ENCODE measurements at regions not wholly inside any gene's neighbourhood (a gene's known extent, or its start where the extent isn't known, plus 50 kb on each side); places are given as distances from the start of the nearest gene placed in this dataset.

GRCh38 chr1:199931666-199932377 lies 95.7 kb upstream of the NR5A2 start:
- Histone ChIP-seq H3K27me3 (ENCODE audit: control insufficient read depth in 1 of 2, insufficient read depth in 2 of 2, low read length in 2 of 2) (no peaks in the 10 kb centered on the region), H4K20me1 (ENCODE audit: insufficient read depth, low read length) (no peaks in the 10 kb centered on the region), H3K79me2 (ENCODE audit: insufficient read depth, low read length) (no peaks in the 10 kb centered on the region), H3K9me3 (ENCODE audit: low read length) (no peaks in the 10 kb centered on the region), H3K4me1 (ENCODE audit: insufficient read depth, low read length) (no peaks in the 10 kb centered on the region), H3K4me3 (replicated peaks in 1 of 3; ENCODE audit: insufficient read depth in 1 of 3, low read depth in 2 of 3, low read length in 3 of 3) (peak overlapping the region; percentile 39 to 52 (median 44)), H2AFZ (ENCODE audit: low read length) (peak overlapping the region; percentile 86), H3K9ac (ENCODE audit: insufficient read depth, low read depth, low read length) (0 out of 2 replicates have a peak overlapping the region, but pooled peaks have one; percentile 21), H3K27ac (ENCODE audit: extremely low read length, insufficient read depth, low read length) (no peak overlapping the region), H3K4me2 (ENCODE audit: low read depth, low read length) (peak overlapping the region; percentile 59), H3K36me3 (replicated peaks in 1 of 2; ENCODE audit: control insufficient read depth in 1 of 2, insufficient read depth in 2 of 2, low read length in 2 of 2) (no peaks in the 10 kb centered on the region)
- CTCF ChIA-PET (ENCODE audit: low intra/inter-chr PET ratio, low total read pairs), result no interaction called here
- DNase-seq (ENCODE audit: low spot score) (peak; percentile 30), FAIRE-seq (no peak), ATAC-seq (peak; percentile 39; the same call in 2 of the 3 replicates)
- no TSS peak for BruUV-seq (replicated peaks)
- in situ Hi-C loops (cut with HindIII; ENCODE audit: extremely low pct_ligation_motif_present, low pct_unique_long_range_greater_than_20kb) (no loop called here), intact Hi-C loops (cut with micrococcal nuclease; ENCODE audit: unreplicated experiment) (no loop called here)
- POLR2A ChIA-PET, result no interaction called here
- 37% methylated on average over 5 of the region's 7 CpGs for WGBS (ENCODE audit: low lambda C conversion rate)
- TF ChIP-seq CHCHD3 (CRISPR knock-in tag; IDR thresholded peaks at IDR 0.05), result no peak
- TF ChIP-seq ZFY (CRISPR knock-in tag; IDR thresholded peaks at IDR 0.05), result no peak
- no peak for TF ChIP-seq RBFOX2 (IDR thresholded peaks at IDR 0.05; ENCODE audit: low read depth, low read length)
- TF ChIP-seq MAFF (IDR thresholded peaks at IDR 0.05; ENCODE audit: low read depth, low read length), result no peak
- 0 out of 2 replicates have a peak, but pooled peaks have one; percentile 35 for TF ChIP-seq SAP130 (CRISPR knock-in tag; IDR thresholded peaks at IDR 0.05; ENCODE audit: low read depth)
- no peak for TF ChIP-seq ZBTB26 (CRISPR knock-in tag; IDR thresholded peaks at IDR 0.05; ENCODE audit: borderline replicate concordance)
- TF ChIP-seq SIX1 (CRISPR knock-in tag; IDR thresholded peaks at IDR 0.05; ENCODE audit: borderline replicate concordance), result no peak
- TF ChIP-seq RXRB (CRISPR knock-in tag; IDR thresholded peaks at IDR 0.05; ENCODE audit: borderline replicate concordance), result no peak
- TF ChIP-seq PAXIP1 (CRISPR knock-in tag; conservative IDR thresholded peaks at IDR 0.05), result no peak
- no peak for TF ChIP-seq KDM1A (CRISPR knock-in tag; IDR thresholded peaks at IDR 0.05)
- peak; percentile 98 for TF ChIP-seq IRF1 (CRISPR knock-in tag; IDR thresholded peaks at IDR 0.05; ENCODE audit: low read depth)
- no peak for TF ChIP-seq KDM4B (CRISPR knock-in tag; IDR thresholded peaks at IDR 0.05)
- TF ChIP-seq ZBTB25 (CRISPR knock-in tag; IDR thresholded peaks at IDR 0.05), result no peak
- TF ChIP-seq HOXA3 (CRISPR knock-in tag; IDR thresholded peaks at IDR 0.05), result no peak
- no peak for TF ChIP-seq MEIS2 (CRISPR knock-in tag; IDR thresholded peaks at IDR 0.05)
- peak; percentile 79 for TF ChIP-seq ATF7 (IDR thresholded peaks at IDR 0.05)
- TF ChIP-seq ATF7 (CRISPR knock-in tag; IDR thresholded peaks at IDR 0.05), result no peak
- no peak for TF ChIP-seq MIXL1 (CRISPR knock-in tag; IDR thresholded peaks at IDR 0.05)
- TF ChIP-seq KAT8 (CRISPR knock-in tag; IDR thresholded peaks at IDR 0.05), result peak; percentile 73; the same call in 1 of the 2 replicates
- TF ChIP-seq TMF1 (CRISPR knock-in tag; IDR thresholded peaks at IDR 0.05; ENCODE audit: low read depth), result no peak
- TF ChIP-seq ZNF879 (CRISPR knock-in tag; IDR thresholded peaks at IDR 0.05), result no peak
